GM12891 (cell line): ENCODE measurements at regions not wholly inside any gene's neighbourhood (a gene's known extent, or its start where the extent isn't known, plus 50 kb on each side); places are given as distances from the start of the nearest gene placed in this dataset.

ENCODE experiments used
- DNase-seq: peaks from one replicate; pipeline ENCODE4 v3.0.0; 2011; ENCODE audit warnings: low spot score; ENCODE audit not compliant: insufficient read length
- FAIRE-seq: peaks from 2 replicates; lab custom pipeline; 2011; peaks lifted over from hg19 to GRCh38; lab: Jason Lieb, UNC
- PAX5 ChIP-seq: IDR thresholded peaks from 2 replicates; pipeline ENCODE4 v1.6.1; 2011; ENCODE audit warnings: low read length, moderate library complexity, mild to moderate bottlenecking; ENCODE audit not compliant: insufficient read depth, severe bottlenecking
- POLR2A ChIP-seq: IDR thresholded peaks from 2 replicates; pipeline ENCODE4 v1.6.1; 2011; ENCODE audit warnings: low read depth, low read length, control low read depth
- POLR2AphosphoS5 ChIP-seq: IDR thresholded peaks from 2 replicates; pipeline ENCODE4 v1.6.1; 2011; ENCODE audit warnings: low read depth, low read length, control low read depth
- POU2F2 ChIP-seq: IDR thresholded peaks from 2 replicates; pipeline ENCODE4 v1.6.1; 2011; ENCODE audit warnings: low read depth, mild to moderate bottlenecking, control low read depth, low read length, moderate library complexity
- SPI1 ChIP-seq: IDR thresholded peaks from 2 replicates; pipeline ENCODE4 v1.6.1; 2011; ENCODE audit warnings: low read depth, low read length, control low read depth
- TAF1 ChIP-seq: IDR thresholded peaks from 2 replicates; pipeline ENCODE4 v1.6.1; 2011; ENCODE audit warnings: low read depth, low read length, control low read depth

DNA sequence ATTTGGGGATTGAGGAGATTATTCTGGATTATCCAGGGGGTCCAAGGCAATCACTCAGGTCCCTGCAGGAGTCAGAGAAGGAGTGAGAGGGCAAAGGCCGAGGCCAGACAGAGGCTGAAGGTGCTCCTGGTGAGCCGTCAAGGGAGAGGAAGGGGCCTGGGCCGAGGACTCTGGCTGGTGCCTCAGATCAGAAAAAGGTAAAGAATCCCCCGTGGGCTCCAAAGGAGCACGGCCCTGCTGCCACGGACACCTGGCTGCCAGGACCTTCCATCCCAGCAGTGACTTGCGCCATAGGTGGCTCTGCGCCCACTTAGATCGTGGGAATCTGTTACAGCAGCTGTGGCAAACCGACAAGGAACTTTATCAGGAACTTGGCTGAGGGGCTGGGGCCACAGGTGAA lies 374.8 kb upstream of the MYT1L start:
- DNase-seq, result no peak
- FAIRE-seq, result no peak
- TF ChIP-seq TAF1 (no peak), PAX5 (no peak), POLR2A (no peak), POU2F2 (no peak), POLR2AphosphoS5 (no peak), SPI1 (no peak)

DNA sequence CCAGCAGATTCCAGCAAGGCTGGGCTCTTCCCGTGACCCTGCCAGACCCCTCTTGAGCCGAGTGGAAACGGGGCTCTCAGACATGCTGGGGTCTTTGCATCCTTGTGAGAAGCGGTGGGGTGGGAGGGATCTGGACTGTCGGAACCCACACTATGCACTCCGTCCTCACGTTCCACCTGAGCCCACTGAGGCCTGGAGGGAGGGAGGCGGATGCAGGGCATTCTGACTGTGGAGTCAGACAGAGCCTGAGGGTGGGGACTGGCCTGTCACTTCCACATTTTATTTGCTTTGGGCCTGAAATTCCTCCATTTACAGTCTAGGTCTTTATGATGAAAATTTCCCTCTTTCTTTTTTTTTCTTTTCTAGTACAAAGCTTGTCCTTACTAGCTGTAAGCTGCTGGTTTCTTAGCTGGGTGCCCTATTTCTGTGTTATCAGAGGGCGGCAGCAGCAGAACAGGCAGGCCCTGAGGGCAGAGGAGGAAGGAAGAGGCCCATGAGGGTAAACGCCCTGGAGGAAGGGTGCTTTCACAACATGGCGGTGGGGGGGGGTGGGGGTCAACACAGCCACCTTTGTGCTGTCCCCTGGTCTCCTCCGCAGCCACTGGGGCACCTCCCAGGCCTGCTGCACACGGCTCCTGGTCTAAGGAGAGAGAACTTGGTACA lies 373.5 kb upstream of the MYT1L start:
- TF ChIP-seq TAF1 (no peak), SPI1 (no peak), POLR2A (no peak), POU2F2 (no peak), POLR2AphosphoS5 (no peak)
- DNase-seq, result no peak

GRCh38 chr2:2703762-2704427 lies 372.8 kb upstream of the MYT1L start:
- DNase-seq, result no peak
- TF ChIP-seq TAF1 (no peak), PAX5 (no peak), POLR2AphosphoS5 (no peak), POLR2A (no peak), SPI1 (no peak), POU2F2 (no peak)
- no peak for FAIRE-seq

More for the DNA sequence above, 373.5 kb upstream of the MYT1L start:
- FAIRE-seq, result no peak

DNA sequence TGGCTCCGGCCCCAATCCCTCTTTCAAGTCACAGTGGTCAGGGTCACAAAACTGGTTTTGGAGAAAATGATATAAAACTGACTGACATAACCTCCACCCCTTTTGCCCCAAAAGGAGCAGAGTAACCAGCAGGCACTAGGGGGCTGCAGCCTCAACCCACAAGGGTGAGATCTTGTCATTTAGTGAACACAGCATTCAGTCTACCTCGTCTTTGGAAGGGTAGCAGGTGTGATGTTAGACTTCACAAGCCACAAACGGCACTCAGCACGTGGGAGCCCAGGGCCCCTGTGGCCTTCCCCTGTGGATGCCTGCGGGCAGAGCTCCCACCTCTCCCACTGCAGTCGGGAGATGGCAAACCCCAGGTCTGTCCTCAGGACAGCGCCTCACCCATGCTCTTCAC lies 372.1 kb upstream of the MYT1L start:
- DNase-seq (no peak), FAIRE-seq (no peak)
- TF ChIP-seq POLR2AphosphoS5 (no peak), POU2F2 (no peak), SPI1 (no peak), POLR2A (no peak), PAX5 (no peak), TAF1 (no peak)

DNA sequence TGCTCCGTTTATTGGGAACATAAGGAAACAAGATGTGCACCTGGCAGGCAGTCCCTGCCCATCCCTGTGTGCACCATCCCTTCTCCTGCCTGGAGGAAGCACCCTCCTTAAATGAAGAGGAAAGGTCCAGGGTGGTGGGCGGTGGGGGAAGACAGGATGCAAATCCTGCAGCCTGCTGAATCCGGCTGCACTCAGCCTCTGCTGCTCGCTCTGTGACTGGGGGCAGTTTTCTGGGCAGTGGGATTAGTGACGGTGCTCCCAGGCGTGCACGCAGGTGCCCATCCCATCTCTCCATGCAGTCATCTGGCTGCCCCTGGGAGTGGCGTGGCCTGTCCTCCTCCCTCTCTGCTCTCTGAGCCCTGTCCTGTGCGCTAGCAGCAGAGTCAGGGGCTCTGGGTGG lies 371.3 kb upstream of the MYT1L start:
- FAIRE-seq (no peak), DNase-seq (no peak)
- TF ChIP-seq POLR2A (no peak), POLR2AphosphoS5 (no peak), TAF1 (no peak)

- FAIRE-seq (no peak), DNase-seq (no peak)
- TF ChIP-seq PAX5 (no peak), POLR2AphosphoS5 (no peak), TAF1 (no peak), SPI1 (no peak), POU2F2 (no peak), POLR2A (no peak)
These were observed 370.7 kb upstream of the MYT1L start for GRCh38 chr2:2701813-2702212.

DNA sequence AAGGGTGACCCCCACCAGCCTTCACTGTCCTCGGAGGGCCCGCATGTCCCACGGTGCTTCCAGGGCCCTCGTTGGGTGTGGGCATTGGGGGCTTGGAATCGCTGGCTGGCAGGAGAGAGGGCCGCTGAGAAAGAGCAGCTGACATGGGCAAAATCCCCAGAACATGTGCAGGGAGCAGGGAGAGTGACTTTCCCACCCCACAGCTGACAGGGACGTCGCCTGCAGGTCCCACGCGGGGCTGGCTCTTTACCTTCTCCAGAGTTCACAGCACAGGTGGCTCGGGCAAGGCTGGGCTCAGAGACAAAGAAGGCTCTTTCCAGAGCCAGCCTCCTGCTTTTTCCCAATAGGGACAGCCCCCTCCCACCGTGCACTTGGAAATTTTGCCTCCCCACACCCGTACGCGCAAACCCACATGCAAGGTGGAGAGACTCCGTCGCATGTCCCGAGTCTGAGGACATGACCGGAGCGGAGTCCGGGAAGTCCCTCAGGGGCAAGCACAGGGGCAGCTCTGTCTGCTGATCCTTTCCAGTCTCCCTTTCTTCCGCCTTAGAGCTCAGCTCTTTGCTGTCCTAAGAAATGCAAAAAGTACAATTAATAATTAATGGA lies 370.2 kb upstream of the MYT1L start:
- FAIRE-seq, result no peak
- TF ChIP-seq POLR2AphosphoS5, result no peak
- TF ChIP-seq PAX5, result no peak
- no peak for DNase-seq

GRCh38 chr2:2699121-2699505 lies 368.0 kb upstream of the MYT1L start:
- TF ChIP-seq SPI1 (no peak), POLR2AphosphoS5 (no peak), PAX5 (no peak), POLR2A (no peak), POU2F2 (no peak), TAF1 (no peak)
- FAIRE-seq (no peak), DNase-seq (no peak)

GRCh38 chr2:2698182-2699120 lies 367.4 kb upstream of the MYT1L start:
- DNase-seq, result no peak

More at GRCh38 chr2:2698182-2699120, 367.4 kb upstream of the MYT1L start:
- FAIRE-seq, result no peak
- TF ChIP-seq PAX5 (no peak), SPI1 (no peak), TAF1 (no peak), POU2F2 (no peak), POLR2AphosphoS5 (no peak), POLR2A (no peak)
